GM12878 (cell line): ENCODE measurements at regions not wholly inside any gene's neighbourhood (a gene's known extent, or its start where the extent isn't known, plus 50 kb on each side); places are given as distances from the start of the nearest gene placed in this dataset.

ENCODE experiments used
- ATAC-seq: fragments of 200-7000 bp; cut with Tn5 transposase; 3 replicates; pipeline ENCODE4 v1.9.1; 2020; ENCODE audit warnings: mild to moderate bottlenecking, moderate library complexity
- BruUV-seq: library from RNA; stranded (reverse); fragments of 400-500 nt; replicated peaks from 2 replicates; lab custom pipeline; 2021; lab: Mats Ljungman, UMichigan
- CTCF ChIA-PET: fragments of 300-600 bp; sonication (Branson Sonifier 250); formaldehyde crosslinking; extraction: SDS; loops from one replicate; lab custom pipeline; 2021; ENCODE audit warnings: inconsistent platforms; lab: Yijun Ruan, JAX
- POLR2A ChIA-PET: fragments of 350-600 bp; formaldehyde crosslinking; extraction: SDS; loops from one replicate; lab custom pipeline; 2021; ENCODE audit warnings: inconsistent platforms; lab: Charles Lee
- RAD21 ChIA-PET: fragments of 300-600 bp; sonication (Branson Sonifier 250); formaldehyde crosslinking; loops from one replicate; lab custom pipeline; 2023; ENCODE audit warnings: antibody characterized with exemption; ENCODE audit not compliant: unreplicated experiment; lab: Charles Lee
- SMC1A ChIA-PET: fragments of 300-600 bp; sonication (Branson Sonifier 250); formaldehyde crosslinking; loops from one replicate; lab custom pipeline; 2023; ENCODE audit not compliant: unreplicated experiment, uncharacterized antibody; lab: Charles Lee
- DNase-seq: peaks from one replicate; pipeline ENCODE4 v3.0.0-alpha.2; 2011; ENCODE audit warnings: low read depth, low spot score
- FAIRE-seq: peaks from 3 replicates; lab custom pipeline; 2011; peaks lifted over from hg19 to GRCh38; lab: Jason Lieb, UNC
- H2AFZ ChIP-seq: 2 replicates; pipeline ENCODE4 v1.6.0; 2011; ENCODE audit warnings: low read depth, low read length, control low read depth; ENCODE audit not compliant: control insufficient read depth
- H3K27ac ChIP-seq: 2 replicates; pipeline ENCODE4 v1.5.1; 2011; ENCODE audit warnings: control low read depth; ENCODE audit not compliant: control insufficient read depth, insufficient read depth
- H3K27me3 ChIP-seq, 2 experiments: replicated peaks in 1 of 2; 2 replicates each; pipeline versions ENCODE4 v1.6.0 to v1.6.1; 2011; ENCODE audit warnings: low read length in 1 of 2; ENCODE audit not compliant: control insufficient read depth in 2 of 2, insufficient read depth in 2 of 2
- H3K36me3 ChIP-seq, 2 experiments: 2 replicates each; pipeline ENCODE4 v1.5.1; 2011; ENCODE audit warnings: low read length in 1 of 2; ENCODE audit not compliant: control insufficient read depth in 2 of 2, insufficient read depth in 2 of 2
- H3K4me1 ChIP-seq: 2 replicates; pipeline ENCODE4 v1.6.1; 2011; ENCODE audit warnings: mild to moderate bottlenecking, low read length, moderate library complexity, mixed read lengths; ENCODE audit not compliant: control insufficient read depth, insufficient read depth
- H3K4me2 ChIP-seq: 2 replicates; pipeline ENCODE4 v1.6.0; 2011; ENCODE audit warnings: control low read depth; ENCODE audit not compliant: control insufficient read depth, insufficient read depth
- H3K4me3 ChIP-seq: fragments of 200-600 bp; sonication (generic); 2 replicates; pipeline ENCODE4 v1.5.1; 2016
- H3K79me2 ChIP-seq: 2 replicates; pipeline ENCODE4 v1.6.0; 2011; ENCODE audit warnings: low read length; ENCODE audit not compliant: control insufficient read depth, insufficient read depth
- H3K9ac ChIP-seq: 2 replicates; pipeline ENCODE4 v1.8.0; 2011; ENCODE audit warnings: low read length, control low read depth, mixed read lengths; ENCODE audit not compliant: control insufficient read depth, insufficient read depth
- H3K9me3 ChIP-seq: replicated peaks from 3 replicates; pipeline ENCODE4 v1.5.1; 2011; ENCODE audit warnings: mild to moderate bottlenecking, low read length; ENCODE audit not compliant: control insufficient read depth, insufficient read depth
- H4K20me1 ChIP-seq: 2 replicates; pipeline ENCODE4 v1.6.0; 2011; ENCODE audit not compliant: control insufficient read depth, insufficient read depth
- BACH1 ChIP-seq: fragments of 450-650 bp; IDR thresholded peaks from 2 replicates; pipeline ENCODE4 v1.6.1; 2017; ENCODE audit warnings: mild to moderate bottlenecking, borderline replicate concordance
- CBX3 ChIP-seq: fragments of 200-600 bp; sonication (generic); IDR thresholded peaks from 2 replicates; pipeline ENCODE4 v1.6.1; 2016; ENCODE audit warnings: low read depth, borderline replicate concordance
- CEBPB ChIP-seq, 2 experiments: fragments of 150-350 bp in 1 of 2; IDR thresholded peaks; 2 replicates each; pipeline ENCODE4 v1.6.1; 2012 to 2014; ENCODE audit warnings: low read depth in 2 of 2, low read length in 2 of 2, borderline replicate concordance in 1 of 2, inconsistent platforms in 1 of 2
- CEBPZ ChIP-seq: fragments of 150-350 bp; IDR thresholded peaks from 2 replicates; pipeline ENCODE4 v1.6.1; 2016; ENCODE audit warnings: low read depth, low read length
- CUX1 ChIP-seq: IDR thresholded peaks from 2 replicates; pipeline ENCODE4 v1.6.1; 2012; ENCODE audit warnings: improper control_type of control experiment, low read depth, low read length; ENCODE audit not compliant: insufficient replicate concordance
- DPF2 ChIP-seq: fragments of 450-650 bp; IDR thresholded peaks from 2 replicates; pipeline ENCODE4 v1.6.1; 2017; ENCODE audit warnings: mild to moderate bottlenecking
- E4F1 ChIP-seq: fragments of 450-650 bp; IDR thresholded peaks from 2 replicates; pipeline ENCODE4 v1.6.1; 2018; ENCODE audit warnings: borderline replicate concordance, mild to moderate bottlenecking; ENCODE audit not compliant: partially characterized antibody
- ETV6 ChIP-seq, 2 experiments: fragments of 450-650 bp in 1 of 2; IDR thresholded peaks in 1 of 2; conservative IDR thresholded peaks in 1 of 2; 2 replicates each; pipeline ENCODE4 v1.6.1; 2014; ENCODE audit warnings: antibody characterized with exemption in 1 of 2, borderline replicate concordance in 1 of 2, low read depth in 1 of 2, mild to moderate bottlenecking in 1 of 2, moderate library complexity in 1 of 2
- EZH2 ChIP-seq: IDR thresholded peaks from 2 replicates; pipeline ENCODE4 v1.6.1; 2012; ENCODE audit warnings: low read depth, mild to moderate bottlenecking, control low read depth, inconsistent platforms, low read length, borderline replicate concordance; ENCODE audit not compliant: control insufficient read depth
- MTA3 ChIP-seq: IDR thresholded peaks from 2 replicates; pipeline ENCODE4 v1.6.1; 2012; ENCODE audit warnings: low read length, inconsistent platforms, borderline replicate concordance
- MYB ChIP-seq: fragments of 150-350 bp; IDR thresholded peaks from 2 replicates; pipeline ENCODE4 v1.6.1; 2014; ENCODE audit warnings: mild to moderate bottlenecking, low read depth, low read length, borderline replicate concordance
- NR2F1 ChIP-seq: fragments of 450-650 bp; conservative IDR thresholded peaks from 2 replicates; pipeline ENCODE4 v1.6.1; 2017; ENCODE audit warnings: mild to moderate bottlenecking
- ZNF24 ChIP-seq: fragments of 450-650 bp; IDR thresholded peaks from 2 replicates; pipeline ENCODE4 v1.6.1; 2017; ENCODE audit warnings: antibody characterized with exemption, mild to moderate bottlenecking
- ZNF622 ChIP-seq: fragments of 450-650 bp; IDR thresholded peaks from 2 replicates; pipeline ENCODE4 v1.6.1; 2017; ENCODE audit warnings: mild to moderate bottlenecking, inconsistent platforms
- WGBS: methylation state at CpG from one replicate; pipeline ENCODE4 v1.1.6; 2016; ENCODE audit warnings: low lambda C conversion rate; ENCODE audit not compliant: insufficient replicate concordance, insufficient coverage; ENCODE audit errors: missing lambda C conversion rate; 5-methylcytosine and 5-hydroxymethylcytosine counted together
- in situ Hi-C: fragments of 300-500 bp; cut with MboI; formaldehyde crosslinking; loops from 9 replicates; pipeline ENCODE4 v1.14.3; 2018; ENCODE audit warnings: mixed read lengths
- intact Hi-C: fragments of 100-400 bp; cut with micrococcal nuclease; formaldehyde crosslinking; loops from one replicate; pipeline ENCODE4 v1.14.2; 2022; ENCODE audit not compliant: unreplicated experiment

- no peaks in the 10 kb centered on the region; a peak in 1 of 4 replicates for H3K27me3 ChIP-seq
- SMC1A ChIA-PET: no interaction called here
- FAIRE-seq (no peak), DNase-seq (no peak), ATAC-seq (no peak)
- RAD21 ChIA-PET: no interaction called here
- no peak overlapping the region for H3K4me2 ChIP-seq
- no peaks in the 10 kb centered on the region for H3K9me3 ChIP-seq
- H3K36me3 ChIP-seq: no peaks in the 10 kb centered on the region
- H3K9ac ChIP-seq: no peak overlapping the region
- CTCF ChIA-PET: interaction anchor here (1.1 kb wide), 1 partner anchor 11 kb away, joined by 3 read pairs; no protein-coding TSS in a partner anchor
- no peak overlapping the region for H3K27ac ChIP-seq
- intact Hi-C loops: no loop called here
- POLR2A ChIA-PET: no interaction called here
- H3K79me2 ChIP-seq: no peaks in the 10 kb centered on the region
- no peak overlapping the region for H2AFZ ChIP-seq
- H3K4me3 ChIP-seq: no peak overlapping the region
- in situ Hi-C loops: no loop called here
- no peaks in the 10 kb centered on the region for H3K4me1 ChIP-seq
- no TSS peak for BruUV-seq
- no peaks in the 10 kb centered on the region for H4K20me1 ChIP-seq
- WGBS: 0% methylated on average over 1 of the region's 1 CpG
- TF ChIP-seq E4F1 (no peak), CEBPZ (no peak), ZNF622 (no peak), EZH2 (no peak), ZNF24 (no peak), NR2F1 (no peak), BACH1 (no peak), CEBPB (IDR thresholded peaks at IDR 0.05; ENCODE audit: borderline replicate concordance in 1 of 2, low read depth in 2 of 2, low read length in 2 of 2) (no peak), MTA3 (no peak), ETV6 (conservative IDR thresholded peaks at IDR 0.05 in 1 of 2, IDR thresholded peaks at IDR 0.05 in 1 of 2; ENCODE audit: borderline replicate concordance in 1 of 2, low read depth in 1 of 2) (no peak), MYB (no peak), CUX1 (no peak), CBX3 (no peak), DPF2 (no peak)
These were observed 417.7 kb downstream of the SIPA1L2 start for GRCh38 chr1:232212253-232212652.
